ENCODE measurements at regions not wholly inside any gene's neighbourhood (a gene's known extent, or its start where the extent isn't known, plus 50 kb on each side); places are given as distances from the start of the nearest gene placed in this dataset.

- Mint-ChIP-seq H3K27ac (ENCODE audit: unreplicated experiment) (no peak overlapping the region), H3K4me1 (ENCODE audit: low read depth, unreplicated experiment) (peaks cover 26% of the 10 kb centered on the region), H3K36me3 (ENCODE audit: insufficient read depth, unreplicated experiment) (no peaks in the 10 kb centered on the region), H3K9me3 (ENCODE audit: unreplicated experiment) (peaks cover 11% of the 10 kb centered on the region), H3K4me3 (ENCODE audit: unreplicated experiment) (no peak overlapping the region), H3K27me3 (ENCODE audit: insufficient read depth, unreplicated experiment) (no peaks in the 10 kb centered on the region)
- ChIA-PET CTCF (no interaction called here), POLR2A (no interaction called here)
- Histone ChIP-seq H3K9me3 (no peaks in the 10 kb centered on the region), H3K36me3 (ENCODE audit: control insufficient read depth, insufficient read depth, low read length) (no peaks in the 10 kb centered on the region), H3K4me3 (ENCODE audit: low read depth, low read length) (no peak overlapping the region), H3K4me1 (peaks cover 16% of the 10 kb centered on the region), H3K27me3 (replicated peaks; ENCODE audit: control insufficient read depth, insufficient read depth, low read length) (no peaks in the 10 kb centered on the region)
- intact Hi-C loops (cut with micrococcal nuclease; ENCODE audit: unreplicated experiment) = no loop called here
- no peak for DNase-seq
- TF ChIP-seq CTCF (IDR thresholded peaks at IDR 0.05; ENCODE audit: insufficient read depth in 1 of 2, low read depth in 1 of 2, low read length in 1 of 2, severe bottlenecking in 1 of 2, unreplicated experiment in 1 of 2) = no peak
- BruUV-seq (replicated peaks) = no TSS peak
Measured at GRCh38 chr6:139605350-139605749, 230.9 kb upstream of the CITED2 start.

GRCh38 chr6:139603581-139603980 lies 229.1 kb upstream of the CITED2 start:
- H3K36me3 ChIP-seq (ENCODE audit: control insufficient read depth, insufficient read depth, low read length) = no peaks in the 10 kb centered on the region
- no peaks in the 10 kb centered on the region for H3K9me3 ChIP-seq
- peaks cover 15% of the 10 kb centered on the region for H3K4me1 ChIP-seq
- ChIA-PET POLR2A (no interaction called here), CTCF (no interaction called here)
- Mint-ChIP-seq H3K27me3 (ENCODE audit: insufficient read depth, unreplicated experiment) (no peaks in the 10 kb centered on the region), H3K4me3 (ENCODE audit: unreplicated experiment) (no peak overlapping the region), H3K36me3 (ENCODE audit: insufficient read depth, unreplicated experiment) (no peaks in the 10 kb centered on the region), H3K9me3 (ENCODE audit: unreplicated experiment) (peaks cover 11% of the 10 kb centered on the region), H3K4me1 (ENCODE audit: low read depth, unreplicated experiment) (peaks cover 20% of the 10 kb centered on the region), H3K27ac (ENCODE audit: unreplicated experiment) (no peak overlapping the region)
- intact Hi-C loops (cut with micrococcal nuclease; ENCODE audit: unreplicated experiment) = no loop called here
- no peak for TF ChIP-seq CTCF (IDR thresholded peaks at IDR 0.05; ENCODE audit: insufficient read depth in 1 of 2, low read depth in 1 of 2, low read length in 1 of 2, severe bottlenecking in 1 of 2, unreplicated experiment in 1 of 2)
- BruUV-seq (replicated peaks) = no TSS peak
- no peaks in the 10 kb centered on the region for H3K27me3 ChIP-seq (replicated peaks; ENCODE audit: control insufficient read depth, insufficient read depth, low read length)
- H3K4me3 ChIP-seq (ENCODE audit: low read depth, low read length) = no peak overlapping the region
- no peak for DNase-seq

GRCh38 chr6:139602577-139602976 lies 228.1 kb upstream of the CITED2 start:
- no peak overlapping the region for H3K4me3 ChIP-seq (ENCODE audit: low read depth, low read length)

More at GRCh38 chr6:139602577-139602976, 228.1 kb upstream of the CITED2 start:
- BruUV-seq (replicated peaks) = no TSS peak
- peaks cover 11% of the 10 kb centered on the region for H3K9me3 Mint-ChIP-seq (ENCODE audit: unreplicated experiment)
- H3K36me3 Mint-ChIP-seq (ENCODE audit: insufficient read depth, unreplicated experiment) = no peaks in the 10 kb centered on the region
- Histone ChIP-seq H3K4me1 (peaks cover 14% of the 10 kb centered on the region), H3K27me3 (replicated peaks; ENCODE audit: control insufficient read depth, insufficient read depth, low read length) (no peaks in the 10 kb centered on the region), H3K36me3 (ENCODE audit: control insufficient read depth, insufficient read depth, low read length) (no peaks in the 10 kb centered on the region), H3K9me3 (no peaks in the 10 kb centered on the region)
- peaks cover 19% of the 10 kb centered on the region for H3K4me1 Mint-ChIP-seq (ENCODE audit: low read depth, unreplicated experiment)
- intact Hi-C loops (cut with micrococcal nuclease; ENCODE audit: unreplicated experiment) = no loop called here
- H3K27me3 Mint-ChIP-seq (ENCODE audit: insufficient read depth, unreplicated experiment) = no peaks in the 10 kb centered on the region
- no peak overlapping the region for H3K27ac Mint-ChIP-seq (ENCODE audit: unreplicated experiment)
- no peak for TF ChIP-seq CTCF (IDR thresholded peaks at IDR 0.05; ENCODE audit: insufficient read depth in 1 of 2, low read depth in 1 of 2, low read length in 1 of 2, severe bottlenecking in 1 of 2, unreplicated experiment in 1 of 2)
- no peak for DNase-seq
- no peak overlapping the region for H3K4me3 Mint-ChIP-seq (ENCODE audit: unreplicated experiment)
- CTCF ChIA-PET = no interaction called here
- POLR2A ChIA-PET = no interaction called here
